ENCODE measurements at regions not wholly inside any gene's neighbourhood (a gene's known extent, or its start where the extent isn't known, plus 50 kb on each side); places are given as distances from the start of the nearest gene placed in this dataset.

DNA sequence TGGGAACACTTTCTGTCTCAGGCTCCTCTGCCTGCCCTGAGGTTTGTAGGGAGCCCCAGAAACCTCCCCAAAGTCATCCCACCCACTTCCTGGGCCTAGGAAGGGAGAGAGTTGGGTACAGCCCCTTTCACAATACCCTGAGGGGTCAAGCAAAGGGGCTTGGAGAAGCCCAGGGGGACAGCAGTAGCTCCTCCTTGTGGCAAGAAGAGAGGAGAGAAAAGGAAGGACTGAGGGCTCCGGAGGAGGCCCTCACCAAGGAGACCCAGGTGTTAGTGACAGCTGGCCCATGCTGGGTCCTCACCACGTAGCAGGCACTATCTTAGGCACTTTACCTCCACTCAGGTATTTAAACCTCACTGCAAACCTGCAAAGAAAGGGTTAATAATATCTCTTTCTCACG lies 112.8 kb downstream of the IRX5 start:
- no peak for DNase-seq (ENCODE audit: low read depth)
- H3K4me3 ChIP-seq (ENCODE audit: low read depth, low read length), result no peak overlapping the region
- no peak for TF ChIP-seq CTCF (IDR thresholded peaks at IDR 0.05; ENCODE audit: insufficient read depth, low read depth, low read length)

DNA sequence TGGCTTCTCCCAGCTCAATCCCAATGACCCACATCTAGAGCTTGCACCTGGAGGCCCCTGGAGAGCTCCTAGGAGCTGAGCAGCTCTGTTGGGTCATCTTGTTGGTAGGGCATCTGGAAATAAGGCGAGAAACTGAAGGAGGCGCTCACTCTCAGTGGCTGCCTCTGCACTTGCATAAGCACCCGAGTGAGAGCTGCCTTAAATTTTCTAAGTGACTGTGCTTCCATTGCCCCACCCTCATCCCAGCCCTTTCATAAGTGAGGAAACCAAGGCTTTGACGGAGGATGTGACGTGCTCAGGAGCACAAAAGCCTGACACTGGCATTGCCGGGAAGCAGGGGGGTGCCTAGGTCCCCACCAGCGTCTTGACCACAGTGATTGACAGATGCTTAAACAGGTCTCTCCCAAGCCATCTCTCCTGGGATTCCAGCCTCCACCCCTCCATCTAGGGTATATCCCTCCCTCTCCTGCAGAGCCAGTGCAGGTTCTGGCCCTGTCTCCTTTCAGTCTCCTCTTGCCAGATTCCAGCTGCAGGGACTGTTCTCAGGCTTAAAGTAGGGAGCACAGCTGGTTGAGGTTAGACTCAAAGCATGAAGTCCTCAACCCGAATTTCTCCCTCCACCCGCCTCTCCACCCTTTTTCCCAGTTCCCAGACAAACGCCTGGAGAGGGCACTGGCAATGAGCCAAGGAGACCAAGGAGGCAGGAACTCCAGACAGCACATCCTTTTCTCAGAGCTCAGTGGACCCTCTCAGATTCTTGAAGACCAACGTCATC lies 113.7 kb downstream of the IRX5 start:
- H3K4me3 ChIP-seq (ENCODE audit: low read depth, low read length), result no peak overlapping the region
- TF ChIP-seq CTCF (IDR thresholded peaks at IDR 0.05; ENCODE audit: insufficient read depth, low read depth, low read length), result no peak
- no peak for DNase-seq (ENCODE audit: low read depth)

DNA sequence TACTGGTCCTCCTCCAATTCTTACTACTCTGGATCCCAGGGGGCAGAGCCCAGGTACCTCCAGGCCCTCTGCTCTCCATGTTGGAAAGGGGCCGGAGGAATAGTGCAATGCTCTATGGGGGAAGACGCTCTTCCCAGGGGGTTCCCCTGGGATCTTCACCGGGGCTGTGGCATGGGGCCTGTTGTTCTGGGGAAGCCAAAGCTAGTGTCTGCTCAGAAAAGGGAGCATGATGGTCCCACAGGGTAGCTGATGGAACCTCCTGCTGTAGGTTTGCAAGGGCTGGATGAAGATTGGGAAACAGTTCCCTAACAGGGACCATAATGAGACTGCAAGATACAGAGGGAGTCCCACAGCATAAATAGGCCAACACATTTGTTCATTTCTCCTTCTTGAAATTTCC lies 114.7 kb downstream of the IRX5 start:
- no peak overlapping the region for H3K4me3 ChIP-seq (ENCODE audit: low read depth, low read length)
- no peak for DNase-seq (ENCODE audit: low read depth)
- no peak for TF ChIP-seq CTCF (IDR thresholded peaks at IDR 0.05; ENCODE audit: insufficient read depth, low read depth, low read length)

GRCh38 chr16:55045756-55046460 lies 115.2 kb downstream of the IRX5 start:
- no peak for DNase-seq (ENCODE audit: low read depth)
- no peak for TF ChIP-seq CTCF (IDR thresholded peaks at IDR 0.05; ENCODE audit: insufficient read depth, low read depth, low read length)
- no peak overlapping the region for H3K4me3 ChIP-seq (ENCODE audit: low read depth, low read length)

GRCh38 chr16:55046513-55046912 lies 115.8 kb downstream of the IRX5 start:
- no peak for TF ChIP-seq CTCF (IDR thresholded peaks at IDR 0.05; ENCODE audit: insufficient read depth, low read depth, low read length)
- no peak overlapping the region for H3K4me3 ChIP-seq (ENCODE audit: low read depth, low read length)
- DNase-seq (ENCODE audit: low read depth), result no peak

GRCh38 chr16:55046916-55047315 lies 116.3 kb downstream of the IRX5 start:
- no peak overlapping the region for H3K4me3 ChIP-seq (ENCODE audit: low read depth, low read length)
- no peak for TF ChIP-seq CTCF (IDR thresholded peaks at IDR 0.05; ENCODE audit: insufficient read depth, low read depth, low read length)
- no peak for DNase-seq (ENCODE audit: low read depth)

Measured in fibroblast of villous mesenchyme (primary cell).